ENCODE measurements at regions not wholly inside any gene's neighbourhood (a gene's known extent, or its start where the extent isn't known, plus 50 kb on each side); places are given as distances from the start of the nearest gene placed in this dataset.

DNA sequence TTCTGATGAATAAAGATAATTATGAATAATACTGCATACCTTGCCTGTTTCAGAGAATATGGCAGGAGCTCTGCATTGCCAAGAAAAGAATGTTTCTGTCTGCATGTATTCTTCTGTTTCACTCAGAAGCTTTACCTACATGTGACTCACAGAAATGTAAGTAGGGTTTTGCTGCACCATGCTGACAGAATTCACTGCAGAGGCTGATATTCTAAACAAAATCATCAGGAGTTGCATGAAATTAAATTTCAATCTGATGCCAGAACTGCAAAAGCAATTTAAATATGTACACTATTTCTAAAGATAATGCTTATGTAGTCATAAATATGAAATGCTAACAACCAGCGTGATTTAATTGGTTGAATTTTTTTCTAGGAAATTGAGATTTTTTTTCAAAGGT, 332.8 kb upstream of the FSHR start:
- TF ChIP-seq, protein P1, sequence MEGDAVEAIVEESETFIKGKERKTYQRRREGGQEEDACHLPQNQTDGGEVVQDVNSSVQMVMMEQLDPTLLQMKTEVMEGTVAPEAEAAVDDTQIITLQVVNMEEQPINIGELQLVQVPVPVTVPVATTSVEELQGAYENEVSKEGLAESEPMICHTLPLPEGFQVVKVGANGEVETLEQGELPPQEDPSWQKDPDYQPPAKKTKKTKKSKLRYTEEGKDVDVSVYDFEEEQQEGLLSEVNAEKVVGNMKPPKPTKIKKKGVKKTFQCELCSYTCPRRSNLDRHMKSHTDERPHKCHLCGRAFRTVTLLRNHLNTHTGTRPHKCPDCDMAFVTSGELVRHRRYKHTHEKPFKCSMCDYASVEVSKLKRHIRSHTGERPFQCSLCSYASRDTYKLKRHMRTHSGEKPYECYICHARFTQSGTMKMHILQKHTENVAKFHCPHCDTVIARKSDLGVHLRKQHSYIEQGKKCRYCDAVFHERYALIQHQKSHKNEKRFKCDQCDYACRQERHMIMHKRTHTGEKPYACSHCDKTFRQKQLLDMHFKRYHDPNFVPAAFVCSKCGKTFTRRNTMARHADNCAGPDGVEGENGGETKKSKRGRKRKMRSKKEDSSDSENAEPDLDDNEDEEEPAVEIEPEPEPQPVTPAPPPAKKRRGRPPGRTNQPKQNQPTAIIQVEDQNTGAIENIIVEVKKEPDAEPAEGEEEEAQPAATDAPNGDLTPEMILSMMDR (IDR thresholded peaks at IDR 0.05), result no peak
- TF ChIP-seq POLR2A (IDR thresholded peaks at IDR 0.05) (no peak), EP300 (IDR thresholded peaks at IDR 0.05) (no peak), POLR2AphosphoS5 (IDR thresholded peaks at IDR 0.05) (no peak)
